ENCODE measurements at regions not wholly inside any gene's neighbourhood (a gene's known extent, or its start where the extent isn't known, plus 50 kb on each side); places are given as distances from the start of the nearest gene placed in this dataset.
"Not testable (repeated sequence)": the region's sequence is repeated elsewhere in the genome, so short reads cannot be mapped to it uniquely, and the experiment has no call there.

DNA sequence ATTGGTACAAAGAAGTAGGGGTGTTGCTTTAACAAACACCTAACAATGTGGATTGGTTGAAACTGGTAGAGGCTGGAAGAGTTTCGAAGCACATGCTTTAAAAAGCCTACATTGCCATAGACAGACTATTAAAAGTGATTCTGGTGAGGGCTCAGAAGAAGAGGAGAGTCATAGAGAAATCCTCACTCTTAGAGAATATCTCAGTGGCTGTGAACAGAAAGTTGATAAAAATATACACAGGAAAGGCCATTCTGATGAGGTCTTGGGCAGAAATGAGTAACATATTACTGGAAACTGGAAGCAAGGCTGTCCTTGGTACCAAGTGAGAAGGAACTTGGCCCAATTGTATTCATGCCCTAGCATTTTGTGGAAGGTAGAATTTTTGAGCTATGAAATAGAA lies 173.7 kb upstream of the CRBN start:
- POLR2A ChIA-PET (ENCODE audit: low non-redundant PET) = no interaction called here
- no peaks in the 10 kb centered on the region for H3K4me1 ChIP-seq (ENCODE audit: insufficient read depth, low read length, poor library complexity, severe bottlenecking)
- CTCF ChIA-PET = no interaction called here
- intact Hi-C loops (cut with micrococcal nuclease; ENCODE audit: unreplicated experiment) = no loop called here
- no peak overlapping the region for H3K27ac ChIP-seq (ENCODE audit: low read depth, low read length, poor library complexity, severe bottlenecking)
- H3K36me3 ChIP-seq (ENCODE audit: insufficient read depth, low read length, poor library complexity, severe bottlenecking) = no peaks in the 10 kb centered on the region
- no TSS peak for BruUV-seq (replicated peaks)
- DNase-seq (ENCODE audit: low spot score) = no peak
- H3K9me3 ChIP-seq (ENCODE audit: low read depth, low read length, poor library complexity, severe bottlenecking) = peaks cover 11% of the 10 kb centered on the region
- H3K27me3 ChIP-seq (replicated peaks; ENCODE audit: insufficient read depth, low read depth, low read length, poor library complexity) = no peaks in the 10 kb centered on the region
- no peak overlapping the region for H3K4me3 ChIP-seq (ENCODE audit: low read depth, low read length, poor library complexity, severe bottlenecking)
- TF ChIP-seq, protein P1, sequence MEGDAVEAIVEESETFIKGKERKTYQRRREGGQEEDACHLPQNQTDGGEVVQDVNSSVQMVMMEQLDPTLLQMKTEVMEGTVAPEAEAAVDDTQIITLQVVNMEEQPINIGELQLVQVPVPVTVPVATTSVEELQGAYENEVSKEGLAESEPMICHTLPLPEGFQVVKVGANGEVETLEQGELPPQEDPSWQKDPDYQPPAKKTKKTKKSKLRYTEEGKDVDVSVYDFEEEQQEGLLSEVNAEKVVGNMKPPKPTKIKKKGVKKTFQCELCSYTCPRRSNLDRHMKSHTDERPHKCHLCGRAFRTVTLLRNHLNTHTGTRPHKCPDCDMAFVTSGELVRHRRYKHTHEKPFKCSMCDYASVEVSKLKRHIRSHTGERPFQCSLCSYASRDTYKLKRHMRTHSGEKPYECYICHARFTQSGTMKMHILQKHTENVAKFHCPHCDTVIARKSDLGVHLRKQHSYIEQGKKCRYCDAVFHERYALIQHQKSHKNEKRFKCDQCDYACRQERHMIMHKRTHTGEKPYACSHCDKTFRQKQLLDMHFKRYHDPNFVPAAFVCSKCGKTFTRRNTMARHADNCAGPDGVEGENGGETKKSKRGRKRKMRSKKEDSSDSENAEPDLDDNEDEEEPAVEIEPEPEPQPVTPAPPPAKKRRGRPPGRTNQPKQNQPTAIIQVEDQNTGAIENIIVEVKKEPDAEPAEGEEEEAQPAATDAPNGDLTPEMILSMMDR (conservative IDR thresholded peaks at IDR 0.05; ENCODE audit: low read depth, low read length) = no peak
- no peak for TF ChIP-seq EZH2 (IDR thresholded peaks at IDR 0.05; ENCODE audit: borderline replicate concordance, low read depth, low read length, poor library complexity, severe bottlenecking)

DNA sequence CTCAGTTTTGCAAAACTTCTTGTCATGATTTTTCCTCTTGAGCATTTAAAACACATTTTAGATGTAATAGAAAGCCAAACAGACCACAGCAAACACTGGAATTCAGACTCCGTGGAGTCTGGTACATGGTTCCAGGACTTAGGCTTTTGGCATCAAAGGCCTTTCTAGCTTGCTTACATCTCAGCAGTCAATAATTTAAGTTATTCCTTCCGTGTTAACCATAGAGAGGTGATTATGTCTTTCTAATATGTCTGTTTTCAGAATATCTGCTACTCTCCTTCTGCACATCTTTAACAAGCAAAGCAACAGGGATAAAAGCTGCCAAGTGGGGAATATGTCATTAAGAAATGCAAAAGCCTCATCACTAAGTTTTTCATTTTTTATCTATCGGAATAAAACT lies 171.7 kb upstream of the CRBN start:
- no peaks in the 10 kb centered on the region for H3K27me3 ChIP-seq (replicated peaks; ENCODE audit: insufficient read depth, low read depth, low read length, poor library complexity)
- BruUV-seq (replicated peaks) = no TSS peak
- peaks cover 7% of the 10 kb centered on the region for H3K9me3 ChIP-seq (ENCODE audit: low read depth, low read length, poor library complexity, severe bottlenecking)
- ChIA-PET POLR2A (ENCODE audit: low non-redundant PET) (no interaction called here), CTCF (no interaction called here)
- no peak for DNase-seq (ENCODE audit: low spot score)
- H3K4me3 ChIP-seq (ENCODE audit: low read depth, low read length, poor library complexity, severe bottlenecking) = no peak overlapping the region
- intact Hi-C loops (cut with micrococcal nuclease; ENCODE audit: unreplicated experiment) = no loop called here
- TF ChIP-seq, protein P1 (conservative IDR thresholded peaks at IDR 0.05; ENCODE audit: low read depth, low read length) = no peak
- no peak for TF ChIP-seq EZH2 (IDR thresholded peaks at IDR 0.05; ENCODE audit: borderline replicate concordance, low read depth, low read length, poor library complexity, severe bottlenecking)
- H3K4me1 ChIP-seq (ENCODE audit: insufficient read depth, low read length, poor library complexity, severe bottlenecking) = no peaks in the 10 kb centered on the region
- H3K27ac ChIP-seq (ENCODE audit: low read depth, low read length, poor library complexity, severe bottlenecking) = no peak overlapping the region
- no peaks in the 10 kb centered on the region for H3K36me3 ChIP-seq (ENCODE audit: insufficient read depth, low read length, poor library complexity, severe bottlenecking)

- BruUV-seq (replicated peaks); CTCF ChIA-PET: not testable (repeated sequence)
These were observed 167.6 kb upstream of the CRBN start for GRCh38 chr3:3347056-3347455.

DNA sequence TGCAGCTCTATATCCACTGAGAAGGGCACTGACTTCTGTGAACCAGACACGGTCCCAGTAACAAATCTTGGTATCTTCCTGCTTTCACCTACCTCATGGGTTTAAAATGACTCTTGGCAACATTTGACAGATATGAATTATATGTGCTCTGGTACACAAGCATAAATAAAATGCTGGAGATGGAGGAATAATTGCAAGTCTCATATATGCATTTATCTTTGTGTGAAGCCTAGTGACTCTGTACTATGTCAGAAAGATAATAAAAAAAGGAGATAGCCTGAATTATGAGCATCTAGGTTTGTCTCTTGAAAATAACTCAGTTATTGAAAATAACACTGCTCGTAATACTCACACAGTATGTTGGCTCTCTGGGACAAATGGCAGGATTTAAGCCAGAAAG lies 167.1 kb upstream of the CRBN start:
- POLR2A ChIA-PET (ENCODE audit: low non-redundant PET) = no interaction called here

More at GRCh38 chr3:3347056-3347455, 167.6 kb upstream of the CRBN start:
- H3K9me3 ChIP-seq (ENCODE audit: low read depth, low read length, poor library complexity, severe bottlenecking); POLR2A ChIA-PET (ENCODE audit: low non-redundant PET); DNase-seq (ENCODE audit: low spot score); H3K36me3 ChIP-seq (ENCODE audit: insufficient read depth, low read length, poor library complexity, severe bottlenecking); H3K27ac ChIP-seq (ENCODE audit: low read depth, low read length, poor library complexity, severe bottlenecking); intact Hi-C loops (cut with micrococcal nuclease; ENCODE audit: unreplicated experiment); H3K4me1 ChIP-seq (ENCODE audit: insufficient read depth, low read length, poor library complexity, severe bottlenecking); H3K27me3 ChIP-seq (replicated peaks; ENCODE audit: insufficient read depth, low read depth, low read length, poor library complexity); H3K4me3 ChIP-seq (ENCODE audit: low read depth, low read length, poor library complexity, severe bottlenecking): not testable (repeated sequence)

More for the DNA sequence above, 167.1 kb upstream of the CRBN start:
- DNase-seq (ENCODE audit: low spot score) = no peak
- CTCF ChIA-PET = no interaction called here
- TF ChIP-seq EZH2 (IDR thresholded peaks at IDR 0.05; ENCODE audit: borderline replicate concordance, low read depth, low read length, poor library complexity, severe bottlenecking) = no peak
- TF ChIP-seq, protein P1 (conservative IDR thresholded peaks at IDR 0.05; ENCODE audit: low read depth, low read length) = no peak
- intact Hi-C loops (cut with micrococcal nuclease; ENCODE audit: unreplicated experiment) = no loop called here
- Histone ChIP-seq H3K4me3 (ENCODE audit: low read depth, low read length, poor library complexity, severe bottlenecking) (no peak overlapping the region), H3K36me3 (ENCODE audit: insufficient read depth, low read length, poor library complexity, severe bottlenecking) (no peaks in the 10 kb centered on the region), H3K4me1 (ENCODE audit: insufficient read depth, low read length, poor library complexity, severe bottlenecking) (no peaks in the 10 kb centered on the region), H3K27ac (ENCODE audit: low read depth, low read length, poor library complexity, severe bottlenecking) (no peak overlapping the region), H3K9me3 (ENCODE audit: low read depth, low read length, poor library complexity, severe bottlenecking) (peaks cover 7% of the 10 kb centered on the region), H3K27me3 (replicated peaks; ENCODE audit: insufficient read depth, low read depth, low read length, poor library complexity) (no peaks in the 10 kb centered on the region)
- BruUV-seq (replicated peaks) = no TSS peak

All from A673 (cell line).